CD4-positive, alpha-beta T cell treated with Interferon alpha-2 for 1 hour (primary cell): ENCODE measurements at regions not wholly inside any gene's neighbourhood (a gene's known extent, or its start where the extent isn't known, plus 50 kb on each side); places are given as distances from the start of the nearest gene placed in this dataset.

Experiments
- DNase-seq, 2 donors: peaks; one replicate each; pipeline ENCODE4 v3.0.0-alpha.2; 2020 to 2022

DNA sequence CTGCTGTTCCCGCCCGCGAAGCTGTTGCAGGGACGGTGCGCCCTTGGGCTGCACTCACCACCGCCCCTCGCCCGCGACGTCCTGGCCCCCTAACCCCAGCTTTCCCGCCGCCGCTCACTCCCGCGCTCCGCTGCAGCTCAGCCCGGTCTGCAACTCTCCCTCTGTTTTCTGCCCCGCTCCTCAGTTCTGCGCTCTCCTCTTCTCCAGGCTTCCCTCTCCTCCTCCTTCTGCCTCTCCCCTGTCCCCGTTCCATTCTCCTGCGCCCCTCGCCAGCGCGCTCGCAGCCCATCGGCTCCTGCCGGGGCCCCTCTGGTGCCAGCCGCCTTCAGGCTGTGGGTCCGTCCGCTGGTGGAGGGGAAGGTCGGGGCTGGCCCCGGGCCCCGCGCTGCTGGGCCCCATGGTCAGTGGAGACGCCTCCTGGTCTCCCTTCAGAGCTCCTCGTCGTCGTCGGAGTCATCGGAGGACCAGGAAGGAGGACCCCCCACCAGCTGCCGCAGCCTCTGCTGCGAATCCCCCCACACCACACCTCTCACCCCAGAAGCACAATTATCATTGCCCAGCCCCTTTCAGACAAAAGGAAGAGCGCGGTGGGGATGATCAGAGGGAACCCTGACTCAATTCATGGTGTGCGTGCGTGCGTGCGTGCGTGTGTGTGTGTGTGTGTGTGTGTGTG, 223.2 kb upstream of the FOXF1 start:
- no peak for DNase-seq

DNA sequence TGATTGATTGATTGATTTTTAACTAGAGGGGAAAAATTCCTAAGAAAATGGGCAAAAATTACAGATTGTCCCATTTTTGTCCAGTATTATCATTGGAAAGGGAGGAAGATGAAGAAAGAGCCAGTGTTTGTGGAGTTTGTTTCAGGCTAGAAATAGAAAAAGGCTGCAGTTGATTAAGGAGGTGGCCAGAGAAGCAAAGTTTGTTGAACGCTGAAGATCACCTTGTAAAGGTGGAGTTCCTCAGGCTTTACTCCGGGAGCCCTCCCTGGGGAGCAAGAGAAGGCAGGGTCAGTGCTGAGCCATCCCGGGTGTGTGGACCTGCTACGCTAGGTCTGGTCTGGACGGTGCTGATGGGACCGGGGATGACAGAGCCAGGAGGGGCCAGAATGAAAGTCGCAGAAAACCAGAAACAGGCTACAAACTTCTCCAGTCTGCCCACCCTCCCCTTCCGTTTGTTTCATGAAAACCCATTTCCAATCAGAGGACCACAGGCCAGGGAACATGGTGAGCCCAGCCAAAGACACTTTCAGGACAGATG, 222.6 kb upstream of the FOXF1 start:
- DNase-seq: no peak

DNA sequence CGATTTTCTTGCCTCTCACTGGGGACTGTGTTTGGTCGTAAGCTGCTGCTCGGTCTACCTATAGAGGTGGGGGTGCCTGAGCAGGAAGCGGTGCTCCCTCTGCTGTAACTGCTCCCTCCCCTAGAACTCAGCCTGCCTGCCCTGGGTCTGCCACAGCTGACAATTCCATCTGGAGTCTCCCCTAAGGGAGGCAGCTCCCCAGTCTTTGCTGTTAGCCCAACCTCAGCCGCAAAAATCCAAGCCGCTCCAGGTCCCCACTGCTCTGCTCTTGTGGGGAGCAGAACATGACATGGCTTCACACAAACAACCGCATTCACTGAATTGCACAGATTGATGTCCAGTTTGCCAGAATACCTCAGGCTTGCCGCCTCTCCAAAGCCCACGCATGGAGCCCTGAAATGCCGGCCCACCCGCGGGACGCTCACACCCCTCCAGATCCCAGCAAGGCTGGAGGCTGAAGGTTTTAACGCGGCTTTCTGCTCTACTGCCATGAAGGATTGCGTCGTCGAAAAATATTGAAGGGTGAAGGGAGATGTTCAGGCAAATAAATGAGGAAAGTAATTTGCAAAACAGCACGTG, 221.5 kb upstream of the FOXF1 start:
- DNase-seq: no peak

DNA sequence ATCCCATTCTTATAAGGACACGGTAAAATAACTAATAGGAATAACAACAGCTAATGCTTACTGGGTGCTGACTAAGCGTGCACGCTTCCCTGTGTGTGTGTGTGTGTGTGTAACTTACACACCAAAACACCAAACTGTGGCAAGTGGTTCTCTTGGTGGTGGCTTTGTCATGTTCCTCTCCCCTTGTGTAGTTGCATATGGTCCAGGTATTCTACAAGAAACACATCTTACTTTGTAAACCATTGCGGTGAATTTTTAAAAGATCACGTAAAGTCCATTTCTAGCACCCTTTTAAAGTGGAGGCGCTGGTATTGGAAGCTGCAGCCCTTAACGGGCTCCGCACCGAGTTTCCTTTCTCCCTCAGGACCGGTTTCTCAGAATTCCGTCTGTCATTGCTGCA, 221.0 kb upstream of the FOXF1 start:
- no peak for DNase-seq

DNA sequence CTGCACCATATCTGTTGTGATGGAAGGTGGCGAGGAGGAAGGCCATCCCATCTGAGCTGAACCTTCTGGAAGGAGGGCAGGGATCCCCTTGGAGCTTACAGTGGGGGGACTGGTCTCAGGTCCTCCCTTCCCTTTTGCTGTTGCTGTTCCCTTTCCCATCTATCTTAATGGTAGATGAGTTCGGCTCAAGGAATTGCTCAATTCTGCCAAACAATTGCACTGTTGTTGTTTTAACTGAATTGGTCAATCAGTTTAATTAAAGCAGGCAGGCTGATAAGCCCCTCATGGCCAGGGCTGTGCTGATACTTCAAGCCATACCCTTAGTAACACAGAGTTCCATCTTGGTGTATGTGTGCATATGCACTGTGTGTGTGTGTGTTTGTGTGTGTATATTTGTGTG, 220.4 kb upstream of the FOXF1 start:
- DNase-seq: no peak

DNA sequence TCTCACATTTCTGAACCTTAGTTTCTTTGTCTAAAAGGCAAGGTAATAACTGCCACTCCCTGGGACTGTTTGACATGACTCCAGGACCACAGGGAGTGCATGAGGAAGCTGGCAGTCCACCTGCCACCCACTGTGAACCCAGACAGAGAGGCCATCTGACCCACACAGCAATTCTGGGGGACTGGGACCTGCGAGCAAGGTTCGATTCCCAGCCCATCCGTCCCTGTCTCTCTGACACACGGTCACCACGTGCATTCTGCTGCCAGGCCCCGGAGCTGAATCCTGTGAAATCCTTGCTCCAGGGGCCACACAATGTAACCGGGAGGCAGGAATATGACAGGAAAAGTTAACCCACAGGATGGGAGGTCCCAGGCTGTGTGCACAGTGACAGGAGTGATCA, 218.8 kb upstream of the FOXF1 start:
- no peak for DNase-seq

DNA sequence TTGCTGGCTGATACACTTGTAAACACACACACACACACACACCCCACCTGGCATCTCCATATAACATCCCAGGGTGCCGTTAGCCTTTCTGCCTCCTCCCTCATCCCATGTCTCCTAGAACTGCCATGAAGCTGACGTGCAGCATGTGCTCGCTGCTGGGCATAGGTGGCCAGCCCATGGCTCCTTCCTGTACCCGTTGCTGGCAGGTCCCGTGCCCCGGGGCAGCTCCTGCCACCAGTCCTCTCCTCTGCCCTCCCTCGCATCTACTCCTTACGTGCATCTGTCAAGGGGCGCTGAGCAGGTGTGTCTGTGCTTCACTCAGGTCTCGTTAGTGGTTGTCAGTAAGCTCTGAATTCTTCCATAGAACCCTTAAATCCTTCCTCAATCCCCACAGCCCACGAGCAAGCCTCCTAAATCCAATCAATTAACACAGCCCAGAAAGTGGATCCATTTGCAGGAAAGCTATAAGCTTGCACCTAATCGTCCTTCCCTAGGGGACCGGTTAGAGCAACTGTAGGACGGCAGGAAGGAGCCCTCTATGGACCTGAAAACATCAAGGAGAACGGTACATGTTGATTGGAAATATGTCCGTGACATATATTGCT, 218.1 kb upstream of the FOXF1 start:
- no peak for DNase-seq

DNA sequence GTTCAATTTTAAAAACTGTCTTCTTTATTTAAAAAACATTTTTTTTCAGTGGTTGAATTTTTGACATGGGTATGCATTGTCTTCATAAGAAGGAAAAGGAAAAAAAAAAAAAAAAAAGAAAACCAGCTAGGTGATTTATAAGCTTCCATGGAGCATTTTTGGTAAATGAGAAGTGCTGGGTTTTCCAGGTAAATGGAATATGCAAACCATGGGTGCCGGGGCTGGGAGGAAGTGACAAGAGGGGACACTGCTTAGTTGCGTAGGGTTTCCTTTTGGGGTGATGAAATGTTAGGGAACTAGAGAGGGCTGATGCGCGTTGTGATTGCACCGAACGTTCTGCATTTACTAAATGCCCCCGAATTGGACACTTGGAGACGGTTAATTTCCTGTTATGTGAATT, 217.4 kb upstream of the FOXF1 start:
- DNase-seq: no peak

DNA sequence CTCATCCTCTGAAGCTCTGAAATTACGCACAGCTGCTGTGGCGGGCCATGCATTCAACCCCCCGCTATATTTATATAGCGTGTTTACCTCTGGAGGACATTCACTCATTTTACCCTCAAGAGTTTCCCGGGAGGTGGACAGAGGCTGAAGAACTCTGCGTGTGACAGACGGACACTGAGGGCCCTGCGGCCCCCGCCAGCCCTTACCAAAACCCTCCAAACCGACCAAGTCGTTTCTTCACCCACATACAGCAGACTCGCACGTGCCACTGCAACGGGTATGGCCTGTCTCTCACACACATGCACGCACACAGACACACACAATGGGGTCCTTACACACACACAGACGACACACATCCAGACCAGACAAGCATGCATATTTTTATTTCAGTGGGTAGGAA, 216.4 kb upstream of the FOXF1 start:
- DNase-seq: no peak

DNA sequence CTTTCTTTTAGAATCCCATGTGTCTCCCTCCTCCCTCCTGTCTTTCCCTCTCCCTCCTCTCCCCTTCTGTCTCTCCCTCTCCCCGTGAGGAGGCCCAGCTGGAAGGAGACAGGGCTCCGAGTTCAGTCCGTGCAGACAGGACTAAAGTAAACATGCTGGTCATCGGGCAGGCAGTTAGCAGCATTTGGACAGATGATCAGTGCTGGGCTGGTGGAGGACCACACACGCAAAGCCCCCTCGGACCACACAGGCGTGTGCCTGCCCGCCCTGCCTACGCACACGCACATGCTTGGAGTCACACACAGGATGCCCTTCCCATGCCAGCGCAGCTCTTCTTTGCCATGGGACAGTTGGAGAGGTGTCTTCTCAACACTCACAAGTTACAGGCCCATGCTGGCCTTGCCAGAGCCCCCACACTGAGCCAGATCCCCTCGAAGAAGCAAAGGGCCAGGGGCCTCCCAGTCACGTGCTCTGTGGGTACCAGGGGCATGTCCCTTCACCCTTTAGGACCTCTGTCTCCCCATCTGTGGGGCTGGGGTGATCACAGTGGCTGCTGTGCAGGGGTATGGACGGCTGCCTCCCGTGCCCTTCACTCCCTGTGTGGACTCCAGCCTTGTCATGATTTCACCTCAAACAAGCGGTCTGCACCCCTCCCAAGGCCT, 215.7 kb upstream of the FOXF1 start:
- DNase-seq: no peak

DNA sequence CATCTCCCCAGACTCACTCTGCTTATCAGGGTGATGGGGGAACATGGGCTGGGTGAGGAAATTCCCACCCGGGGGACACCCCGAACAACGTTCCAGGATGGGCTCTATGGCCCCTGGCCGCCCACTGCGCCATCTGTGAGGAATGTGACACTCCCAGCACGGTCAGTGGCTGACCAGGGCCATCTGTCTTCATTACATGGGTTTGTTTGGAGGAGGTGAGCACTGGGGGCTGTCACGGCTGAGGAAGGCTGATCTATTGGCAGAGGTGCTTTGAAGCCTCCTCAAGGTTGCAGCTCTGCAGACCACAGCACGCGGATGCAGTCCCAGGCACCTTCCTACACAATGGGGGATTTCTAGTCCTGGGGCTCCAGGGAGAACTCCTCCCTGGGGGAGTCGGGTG, 214.1 kb upstream of the FOXF1 start:
- DNase-seq: no peak

DNA sequence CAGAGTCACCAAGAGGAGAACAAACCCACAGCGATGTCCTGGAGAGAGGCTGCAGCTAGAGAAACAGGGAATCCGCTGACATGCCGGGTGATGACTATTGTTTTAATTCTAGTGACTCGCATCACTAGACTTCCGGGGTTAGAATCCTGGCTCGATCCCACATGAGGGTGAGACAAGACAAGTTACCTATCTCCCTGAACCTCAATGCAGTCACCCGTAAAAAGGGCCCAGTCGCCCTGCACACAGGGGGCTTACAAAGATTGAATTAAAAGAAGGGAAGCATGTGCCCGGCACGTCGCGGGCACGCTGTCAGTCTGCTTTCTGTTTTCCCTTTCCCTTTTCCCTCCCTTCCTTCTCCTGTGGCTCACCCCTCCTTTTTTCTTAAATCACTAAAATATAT, 212.9 kb upstream of the FOXF1 start:
- DNase-seq: no peak

DNA sequence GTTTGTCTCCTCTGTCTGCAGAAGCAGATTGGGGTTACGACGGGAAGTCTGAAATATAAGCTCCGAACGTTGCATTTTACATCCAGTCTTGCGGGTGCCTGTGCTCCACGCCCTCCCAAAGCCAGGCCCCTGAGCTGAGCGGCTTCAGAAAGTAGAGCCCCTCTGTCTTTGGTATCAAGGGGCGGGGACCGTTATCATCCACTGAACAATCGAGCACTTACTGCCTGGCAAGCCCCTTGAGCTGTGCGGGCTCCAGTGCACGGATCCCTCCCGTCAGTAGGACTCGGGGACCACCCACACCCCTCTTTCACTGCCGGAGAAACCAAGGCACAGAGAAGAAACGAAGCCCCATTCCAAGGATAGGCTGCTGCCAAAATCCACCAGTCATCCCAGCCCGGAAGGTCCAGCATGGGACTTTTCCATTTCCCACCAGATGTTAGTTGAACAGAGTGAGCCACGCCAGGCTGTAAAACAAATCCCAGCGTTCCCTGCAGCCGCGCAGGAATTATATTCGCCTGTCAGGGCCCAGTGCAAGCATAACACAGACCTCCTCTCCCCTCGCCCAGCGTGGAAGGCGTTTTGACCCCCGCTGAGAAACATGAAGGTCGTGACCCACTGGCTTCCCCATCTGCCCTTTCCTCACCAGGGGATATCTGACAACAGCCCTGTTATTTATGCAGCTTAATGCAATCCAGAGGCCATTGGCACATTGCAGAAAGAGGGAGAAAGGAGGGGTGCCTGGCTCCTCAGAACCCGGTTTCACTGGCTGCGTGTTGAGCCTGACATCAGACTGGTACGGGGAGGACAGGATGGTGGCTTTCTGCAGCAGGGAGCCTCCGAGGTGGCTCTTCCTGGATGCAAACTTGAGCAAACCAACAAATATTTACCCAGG, 212.2 kb upstream of the FOXF1 start:
- DNase-seq: no peak

DNA sequence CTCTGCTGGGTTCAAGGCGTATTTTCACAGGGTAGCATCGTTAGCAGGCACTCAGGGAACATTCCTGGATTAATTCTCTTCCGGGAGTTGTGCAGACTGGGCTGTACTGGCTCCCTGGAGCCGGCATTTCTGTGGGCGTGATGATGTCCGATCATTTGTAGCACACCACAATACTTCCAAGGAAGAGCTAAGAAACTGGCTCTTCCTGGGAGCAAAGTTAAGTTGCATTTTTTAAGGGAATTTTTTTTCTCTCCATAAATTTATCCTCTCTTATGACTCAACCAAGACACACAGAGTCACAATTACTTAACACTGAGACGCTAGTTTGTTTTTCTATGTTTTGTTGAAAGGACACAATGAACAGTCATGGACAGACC, 211.6 kb upstream of the FOXF1 start:
- no peak for DNase-seq

DNA sequence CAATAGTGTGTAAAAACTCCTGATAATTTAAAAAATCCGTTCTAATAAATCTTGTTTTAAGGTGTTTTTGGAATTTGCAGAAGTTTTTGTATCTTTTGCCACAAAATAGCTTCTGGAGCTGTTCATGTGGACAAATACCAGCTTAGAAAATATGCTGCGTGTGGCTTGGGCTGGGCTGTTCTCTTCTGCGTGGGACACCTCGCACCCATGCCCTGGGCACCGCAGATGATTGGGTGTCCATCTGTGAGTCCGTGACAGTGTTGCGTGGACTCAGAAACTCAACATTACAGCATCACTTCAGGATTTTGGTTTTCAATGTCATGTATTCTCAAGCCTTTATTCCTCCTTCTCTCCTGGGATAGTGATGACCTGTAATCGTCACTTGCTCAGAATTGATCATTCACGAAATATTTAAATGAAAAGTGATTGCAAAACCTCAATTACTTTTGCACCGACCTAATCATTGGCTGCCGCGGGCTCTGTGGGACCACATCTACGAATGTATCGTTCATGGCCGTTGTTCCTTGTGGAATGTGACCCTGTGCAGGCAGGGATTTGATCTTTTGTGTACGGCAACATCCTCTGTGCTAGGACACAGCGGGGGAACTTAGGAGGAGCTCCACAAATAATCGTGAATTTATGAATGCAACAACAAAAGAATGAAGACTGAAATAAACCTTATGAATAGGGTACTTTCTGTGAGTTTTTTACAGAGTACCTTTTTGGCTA, 210.3 kb upstream of the FOXF1 start:
- no peak for DNase-seq

DNA sequence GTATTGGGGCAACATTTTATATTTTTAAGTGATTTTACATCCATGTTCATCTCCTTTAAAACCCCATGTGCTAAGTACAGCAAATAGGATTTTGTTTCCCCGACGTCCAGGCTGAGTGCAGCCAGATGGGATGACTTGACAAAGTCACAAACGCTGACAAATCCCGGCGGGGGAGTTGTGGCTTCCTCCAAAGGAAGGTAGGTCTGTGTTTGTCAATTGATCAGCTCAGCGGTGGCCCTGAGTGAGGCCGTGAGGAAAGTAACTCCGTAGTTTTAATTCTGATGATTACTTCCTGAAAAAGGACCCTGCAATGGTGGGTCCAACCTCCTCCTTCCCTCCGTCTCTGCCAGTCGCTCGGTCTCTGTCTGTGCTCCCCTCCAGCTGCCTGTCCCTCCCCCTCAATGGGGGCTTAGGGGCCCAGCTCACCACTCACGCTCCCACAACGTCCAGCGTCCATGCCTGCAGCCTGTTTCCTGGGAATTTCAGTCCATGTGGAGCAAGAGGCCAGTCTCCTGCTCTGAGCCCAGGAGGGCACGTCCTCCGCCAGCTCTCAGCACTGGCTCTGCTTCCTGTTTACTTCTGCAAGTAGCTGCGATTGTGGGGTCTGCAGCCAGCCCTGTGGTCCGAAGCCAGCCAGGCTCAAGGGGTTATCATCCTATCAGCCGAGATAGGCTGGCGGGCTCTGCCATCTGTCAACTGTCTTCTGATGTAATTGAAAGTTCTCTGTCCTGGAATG, 209.4 kb upstream of the FOXF1 start:
- no peak for DNase-seq

DNA sequence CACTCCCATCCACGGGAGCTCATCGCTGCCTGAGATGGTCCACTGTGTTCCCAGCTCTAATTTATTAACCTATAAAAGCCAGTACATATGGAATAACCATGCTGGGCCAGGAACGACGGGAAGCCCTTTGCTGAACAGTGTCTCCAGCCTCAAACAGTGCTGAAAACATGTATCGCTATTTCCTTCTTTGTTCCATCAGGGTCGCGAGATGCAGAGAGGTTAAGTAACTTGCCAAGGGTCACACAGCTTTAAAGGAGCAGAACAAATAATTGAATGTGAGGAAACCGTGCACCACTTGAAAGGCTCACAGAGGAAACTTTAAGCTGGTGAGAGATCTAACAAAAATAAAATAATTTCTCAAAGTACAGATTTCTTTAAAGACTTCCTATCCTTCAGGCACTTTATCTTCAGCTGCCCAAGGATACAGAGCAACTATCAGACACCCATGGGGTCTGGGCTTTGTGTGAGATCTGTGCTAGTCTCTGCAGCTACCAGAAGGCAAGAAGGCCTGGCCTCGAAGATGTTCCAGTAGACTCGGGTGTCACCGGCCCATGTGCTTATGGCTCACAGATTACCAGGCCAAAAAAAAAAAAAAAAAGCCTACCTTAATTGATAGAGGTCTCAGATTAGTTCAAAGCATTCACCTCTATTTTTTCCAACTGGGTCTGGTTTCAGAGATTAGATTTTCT, 207.8 kb upstream of the FOXF1 start:
- DNase-seq: no peak

DNA sequence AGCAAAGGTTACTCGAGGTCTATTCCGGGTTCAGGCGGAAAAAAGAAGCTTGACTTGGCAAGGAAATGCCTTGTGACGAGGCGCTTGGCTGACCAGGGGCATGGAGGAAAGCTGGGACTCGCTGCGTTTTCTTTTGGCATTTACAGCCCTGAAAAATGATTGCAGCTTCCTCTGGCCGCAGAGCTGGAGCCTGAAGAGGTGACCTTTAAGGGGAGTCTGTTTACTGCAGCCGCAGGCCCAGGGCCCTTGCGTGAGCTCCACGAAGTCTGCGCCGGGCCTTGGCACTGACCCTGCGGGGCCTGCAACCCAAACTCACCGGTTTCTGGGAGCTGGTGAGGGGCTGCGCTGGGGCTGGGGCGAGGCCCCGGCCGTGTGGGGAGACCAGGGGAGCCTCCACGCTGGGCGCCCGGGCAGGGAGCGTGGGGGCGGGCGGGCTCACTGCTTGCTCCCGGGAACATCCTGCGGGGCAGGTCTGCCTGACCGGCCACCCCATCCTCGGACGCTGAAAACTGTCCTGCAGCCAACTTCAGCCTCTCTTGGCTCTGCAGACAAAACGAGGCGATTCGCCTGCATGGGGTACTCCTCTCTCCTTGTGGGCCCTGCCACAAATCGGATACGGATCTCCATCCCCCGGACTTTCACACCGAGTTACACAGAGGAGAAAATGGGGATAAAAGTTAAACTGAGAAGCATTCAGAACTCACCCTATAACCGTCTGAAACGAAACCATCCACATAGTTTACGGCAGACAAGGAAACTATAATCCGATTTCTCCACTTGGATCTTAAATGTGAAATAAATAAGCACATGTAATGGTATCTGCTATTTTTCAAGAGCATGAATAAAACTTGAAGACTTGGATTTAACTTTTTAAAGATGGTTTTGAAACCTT, 206.3 kb upstream of the FOXF1 start:
- no peak for DNase-seq

DNA sequence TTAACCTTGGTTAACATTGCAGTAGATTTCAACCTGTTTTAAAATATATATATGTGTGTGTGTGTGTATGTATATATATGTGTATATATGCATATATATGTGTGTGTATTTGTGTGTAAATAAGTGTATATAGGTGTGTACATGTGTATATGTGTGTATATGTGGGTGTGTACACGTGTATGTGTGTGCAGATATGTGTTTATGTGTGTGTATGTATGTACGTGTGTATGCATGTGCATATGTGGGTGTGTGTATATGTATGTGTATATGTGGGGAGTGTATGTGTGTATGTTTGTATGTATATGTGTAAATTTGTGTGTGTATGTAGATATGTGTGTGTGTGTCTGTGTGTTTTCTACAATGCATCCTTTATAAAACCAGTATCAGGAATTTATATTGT, 205.5 kb upstream of the FOXF1 start:
- DNase-seq: no peak

DNA sequence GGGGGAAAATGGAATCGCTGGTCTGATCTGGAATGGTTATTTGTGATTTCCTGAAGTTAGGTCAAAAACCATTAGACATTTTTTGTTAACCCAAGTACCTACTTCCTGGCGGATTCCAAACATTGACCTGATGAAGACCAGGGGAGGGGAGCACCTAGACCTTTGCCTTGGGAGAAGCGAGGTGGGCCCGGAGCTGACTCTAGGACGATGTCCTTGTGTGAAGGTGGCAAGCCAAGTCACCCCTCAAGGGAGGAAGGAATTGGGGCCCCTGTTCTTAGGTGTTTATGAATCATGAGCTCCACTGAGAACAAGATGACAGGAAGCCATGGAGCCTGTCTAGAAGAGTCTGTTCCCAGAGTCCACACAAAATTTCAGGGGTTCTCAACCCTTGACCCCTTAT, 204.9 kb upstream of the FOXF1 start:
- no peak for DNase-seq
